ENCODE measurements at regions not wholly inside any gene's neighbourhood (a gene's known extent, or its start where the extent isn't known, plus 50 kb on each side); places are given as distances from the start of the nearest gene placed in this dataset.

GRCh38 chr1:98316286-98316905, 345.1 kb upstream of the SNX7 start:
- WGBS, 2 donors = 76 to 78% methylated on average over 2 of the region's 2 CpGs
- no peak for FAIRE-seq
- intact Hi-C loops (cut with DNase I) = no loop called here
- no peak overlapping the region for H3K27ac ChIP-seq
- DNase-seq = no peak
- no peaks in the 10 kb centered on the region for H3K27me3 ChIP-seq
- no peaks in the 10 kb centered on the region for H3K36me3 ChIP-seq
- no peaks in the 10 kb centered on the region for H3K9me3 ChIP-seq
- H3K4me3 ChIP-seq = no peak overlapping the region
- H3K4me1 ChIP-seq = no peaks in the 10 kb centered on the region
- TF ChIP-seq CTCF (IDR thresholded peaks at IDR 0.05) = no peak
- no peak for ATAC-seq

- ATAC-seq (no peak), FAIRE-seq (no peak), DNase-seq (no peak)
- intact Hi-C loops (cut with DNase I) = no loop called here
- Histone ChIP-seq H3K27ac (no peak overlapping the region), H3K4me3 (no peak overlapping the region), H3K36me3 (no peaks in the 10 kb centered on the region), H3K4me1 (no peaks in the 10 kb centered on the region), H3K9me3 (no peaks in the 10 kb centered on the region), H3K27me3 (no peaks in the 10 kb centered on the region)
- TF ChIP-seq CTCF (IDR thresholded peaks at IDR 0.05) = no peak
- 83 to 91% methylated on average over 1 of the region's 1 CpG for WGBS, 2 donors
Measured at GRCh38 chr1:98315309-98315708, 346.2 kb upstream of the SNX7 start.

- TF ChIP-seq CTCF (IDR thresholded peaks at IDR 0.05) = no peak
- no peak overlapping the region for H3K4me3 ChIP-seq
- no peak for FAIRE-seq
- ATAC-seq = no peak
- DNase-seq = no peak
- no peaks in the 10 kb centered on the region for H3K4me1 ChIP-seq
- no peaks in the 10 kb centered on the region for H3K27me3 ChIP-seq
- H3K27ac ChIP-seq = no peak overlapping the region
- H3K9me3 ChIP-seq = no peaks in the 10 kb centered on the region
- 54 to 93% methylated on average over 1 of the region's 1 CpG for whole genome bisulfite sequencing, 2 donors
- intact Hi-C loops (cut with DNase I) = no loop called here
- no peaks in the 10 kb centered on the region for H3K36me3 ChIP-seq
Measured at GRCh38 chr1:98314601-98315000, 346.9 kb upstream of the SNX7 start.

GRCh38 chr1:98306517-98307089, 354.9 kb upstream of the SNX7 start:
- Histone ChIP-seq H3K27me3 (no peaks in the 10 kb centered on the region), H3K4me1 (no peaks in the 10 kb centered on the region), H3K4me3 (no peak overlapping the region), H3K9me3 (no peaks in the 10 kb centered on the region), H3K27ac (no peak overlapping the region), H3K36me3 (no peaks in the 10 kb centered on the region)
- DNase-seq = no peak
- TF ChIP-seq CTCF (IDR thresholded peaks at IDR 0.05) = no peak
- intact Hi-C loops (cut with DNase I) = no loop called here
- FAIRE-seq = no peak
- ATAC-seq = no peak

GRCh38 chr1:98305362-98305761, 356.2 kb upstream of the SNX7 start:
- 12 to 22% methylated on average over 2 of the region's 2 CpGs for WGBS, 2 donors
- TF ChIP-seq CTCF (IDR thresholded peaks at IDR 0.05) = no peak
- FAIRE-seq = no peak
- no peak for ATAC-seq
- intact Hi-C loops (cut with DNase I) = no loop called here
- no peaks in the 10 kb centered on the region for H3K36me3 ChIP-seq
- no peak overlapping the region for H3K27ac ChIP-seq
- DNase-seq = no peak
- H3K27me3 ChIP-seq = no peaks in the 10 kb centered on the region
- H3K4me1 ChIP-seq = no peaks in the 10 kb centered on the region
- H3K4me3 ChIP-seq = no peak overlapping the region
- no peaks in the 10 kb centered on the region for H3K9me3 ChIP-seq

Measured in pancreas (tissue), 10 donors.